ENCODE measurements at regions not wholly inside any gene's neighbourhood (a gene's known extent, or its start where the extent isn't known, plus 50 kb on each side); places are given as distances from the start of the nearest gene placed in this dataset.

- TF ChIP-seq CTCF (IDR thresholded peaks at IDR 0.05; ENCODE audit: low read length) (no peak), EZH2phosphoT487 (IDR thresholded peaks at IDR 0.05; ENCODE audit: low read length) (no peak)
Measured at GRCh38 chr5:61657010-61657409, 325.0 kb downstream of the ZSWIM6 start.
